SH-SY5Y (cell line): ENCODE measurements at regions not wholly inside any gene's neighbourhood (a gene's known extent, or its start where the extent isn't known, plus 50 kb on each side); places are given as distances from the start of the nearest gene placed in this dataset.

Experiments used
- GATA2 ChIP-seq: IDR thresholded peaks from 2 replicates; pipeline ENCODE4 v1.6.1; 2011; ENCODE audit warnings: mild to moderate bottlenecking, low read depth, low read length
- GATA3 ChIP-seq: IDR thresholded peaks from 2 replicates; pipeline ENCODE4 v1.6.1; 2011; ENCODE audit warnings: low read depth, mild to moderate bottlenecking, low read length, moderate library complexity

DNA sequence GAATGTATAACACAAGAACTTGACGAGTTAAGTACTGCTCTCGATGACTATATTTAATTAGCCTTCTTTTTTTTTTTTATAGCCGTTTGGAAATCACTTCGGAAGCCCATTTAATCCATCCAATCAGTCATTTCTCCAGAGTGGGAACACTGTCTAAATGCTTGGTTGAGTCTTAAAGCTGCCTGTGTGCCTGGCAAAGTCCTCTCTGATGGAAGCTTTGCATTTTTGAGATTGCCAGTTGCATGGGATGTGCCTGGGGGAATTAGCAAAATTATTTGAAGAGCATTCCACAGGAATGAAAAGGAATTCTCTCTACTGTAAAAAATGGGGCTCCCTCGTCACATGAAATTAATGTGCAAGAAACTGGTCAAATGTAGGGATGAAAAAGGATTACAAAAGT is 398.8 kb upstream of the RPS6KA3 start:
- TF ChIP-seq GATA2 (no peak), GATA3 (no peak)
